NCI-H2081 treated with DMSO at 0.1 percent for 48 hours (cell line): ENCODE measurements at regions not wholly inside any gene's neighbourhood (a gene's known extent, or its start where the extent isn't known, plus 50 kb on each side); places are given as distances from the start of the nearest gene placed in this dataset.

Source experiments
- DNase-seq: peaks from one replicate; lab custom pipeline; 2025; lab: John Stamatoyannopoulos, UW

DNA sequence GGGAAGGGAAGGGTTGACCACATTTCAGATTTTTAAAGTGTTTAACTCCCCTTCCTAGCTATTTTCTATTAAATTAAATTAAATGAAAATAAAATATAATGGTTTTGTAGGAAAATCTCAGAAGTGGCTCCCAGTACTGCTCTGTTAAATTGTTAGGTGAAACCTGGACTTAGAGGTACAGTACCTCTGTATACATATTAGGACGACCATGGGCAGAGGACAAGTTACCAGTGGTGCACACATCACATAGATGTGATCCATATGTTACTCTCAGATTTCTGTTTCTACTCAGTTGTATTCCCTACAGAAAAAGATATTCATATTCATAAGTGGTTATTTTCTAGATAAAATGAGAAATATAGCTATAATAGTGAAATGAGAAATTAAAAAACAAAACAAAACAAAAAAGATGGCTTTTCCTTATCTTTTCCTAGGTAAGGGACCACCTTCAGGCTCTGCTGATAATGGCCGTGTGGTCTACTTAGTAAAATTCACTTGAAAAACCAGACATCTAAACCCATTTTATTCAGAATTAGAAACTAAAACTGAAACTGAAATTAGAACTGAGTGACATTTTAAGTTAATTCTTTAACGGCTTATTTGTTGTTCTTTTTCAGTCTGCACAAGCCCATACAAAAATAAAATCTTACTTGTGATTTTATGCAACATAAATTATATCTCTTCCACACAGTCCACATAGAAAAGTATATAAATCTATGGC lies 832.5 kb upstream of the CHAC2 start:
- no peak for DNase-seq

DNA sequence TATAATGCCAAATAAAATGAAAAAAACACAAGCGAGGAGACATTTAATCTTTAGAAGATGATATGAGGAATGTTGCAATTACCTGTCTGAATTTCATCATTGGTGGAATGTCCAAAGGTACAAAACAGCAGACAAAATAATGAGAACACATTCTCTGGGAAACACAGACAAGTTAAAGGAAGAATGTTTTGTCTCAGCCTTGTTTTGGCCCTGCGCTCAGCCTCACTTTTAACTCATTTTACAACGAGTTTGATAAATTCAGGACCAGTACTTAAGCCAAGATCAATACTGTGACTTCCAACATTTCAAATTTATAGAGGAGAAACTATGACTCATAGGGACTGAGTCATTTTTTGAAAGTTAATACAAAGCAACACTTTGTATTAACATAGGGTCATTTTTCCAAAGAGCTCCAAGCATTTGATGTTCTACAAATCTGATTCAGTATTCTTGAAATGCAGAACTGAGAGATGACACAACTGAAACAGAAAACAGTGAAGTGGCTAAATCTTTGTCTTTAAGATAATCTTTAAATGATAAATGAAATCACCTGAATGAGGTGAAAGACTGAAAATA lies 833.2 kb upstream of the CHAC2 start:
- DNase-seq: no peak

- no peak for DNase-seq
Observed at GRCh38 chr2:52933878-52934277, 833.7 kb upstream of the CHAC2 start.

DNA sequence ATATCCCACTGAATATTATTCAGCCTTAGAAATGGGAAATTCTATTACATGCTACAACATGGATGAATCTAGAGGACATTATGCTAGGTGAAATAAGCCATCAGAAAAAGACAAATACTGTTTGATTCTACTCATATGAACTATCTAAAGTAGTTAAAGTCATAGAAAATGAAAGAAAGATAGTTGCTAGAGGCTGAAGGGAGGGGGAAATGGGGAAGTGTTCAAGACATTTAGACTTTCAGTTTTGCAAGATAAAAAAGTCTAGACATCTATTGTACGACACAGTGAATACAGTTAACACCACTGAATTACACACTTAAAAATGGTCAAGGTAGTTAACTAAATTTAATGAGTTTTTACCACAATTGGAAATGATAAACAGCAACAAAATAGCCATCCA lies 835.9 kb upstream of the CHAC2 start:
- no peak for DNase-seq

DNA sequence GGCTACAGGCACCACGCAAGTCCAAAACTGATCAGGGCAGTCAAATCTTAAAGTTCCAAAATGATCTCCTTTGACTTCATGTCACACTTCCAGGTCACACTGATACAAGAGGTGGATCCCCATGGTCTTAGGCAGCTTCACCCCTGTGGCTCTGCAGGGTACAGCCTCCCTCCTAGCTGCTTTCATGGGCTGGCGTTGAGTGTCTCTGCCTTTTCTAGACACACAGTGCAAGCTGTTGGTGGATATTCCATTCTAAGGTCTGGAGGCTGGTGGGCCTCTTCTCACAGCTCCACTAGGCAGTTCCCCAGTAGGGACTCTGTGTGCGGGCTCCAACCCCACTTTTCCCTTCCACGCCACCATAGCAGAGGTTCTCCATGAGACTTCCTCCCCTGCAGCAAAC lies 838.2 kb upstream of the CHAC2 start:
- no peak for DNase-seq

DNA sequence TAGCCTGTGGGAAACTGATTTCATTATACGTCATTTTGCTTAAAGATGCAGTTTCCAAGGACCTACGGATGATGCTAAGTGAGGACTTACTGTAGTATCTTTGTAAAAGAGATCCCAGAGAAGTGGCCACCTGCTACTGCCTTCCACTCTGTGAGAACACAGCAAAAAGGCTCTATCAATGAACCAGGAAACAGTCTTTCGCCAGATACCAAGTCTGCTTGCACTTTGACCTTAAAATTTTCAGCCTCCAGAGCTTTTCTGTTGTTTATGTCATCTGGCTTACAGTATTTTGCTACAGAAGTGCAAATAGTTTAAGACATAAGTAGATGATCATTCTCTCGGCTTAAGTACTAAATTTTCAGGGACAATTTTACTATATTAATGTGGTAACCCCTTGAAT lies 847.9 kb upstream of the CHAC2 start:
- DNase-seq: no peak

DNA sequence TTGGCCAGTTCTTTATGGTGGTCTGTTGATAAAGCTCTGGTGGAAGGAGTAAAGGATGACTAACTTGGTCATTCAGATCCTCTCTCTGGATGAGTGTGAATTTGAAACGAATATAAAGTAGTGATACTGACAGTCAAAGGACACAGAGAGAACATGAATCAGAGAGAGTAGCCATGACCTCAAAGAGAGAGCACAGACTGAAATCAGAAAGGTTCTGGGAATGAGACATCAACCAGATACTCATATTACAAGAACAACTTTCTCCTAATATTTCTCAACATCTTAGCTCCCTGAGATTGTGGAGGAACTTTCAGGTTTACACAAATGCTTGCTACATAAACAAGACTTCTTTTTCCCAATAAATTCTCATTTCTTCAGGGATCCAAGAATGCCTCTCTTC lies 849.1 kb upstream of the CHAC2 start:
- no peak for DNase-seq

DNA sequence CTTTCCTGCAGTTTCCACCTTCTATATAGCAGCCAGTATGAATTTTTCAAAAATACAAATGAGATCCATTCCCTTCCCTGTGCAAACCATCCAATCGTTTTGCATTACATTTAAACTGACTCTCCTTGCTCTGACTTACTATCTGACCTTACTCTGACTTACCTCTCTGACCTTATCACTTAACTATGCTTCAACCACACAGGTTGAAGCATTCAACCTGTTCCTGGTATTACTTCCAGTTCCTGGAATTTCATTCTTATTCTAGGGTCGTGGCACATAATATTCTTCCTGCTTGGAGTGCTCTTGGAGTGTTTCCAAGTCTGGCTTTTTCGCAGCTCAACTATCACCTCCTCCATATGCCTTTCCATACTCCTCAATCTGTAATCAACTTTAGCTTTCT lies 850.6 kb upstream of the CHAC2 start:
- no peak for DNase-seq

- DNase-seq: no peak
Observed at GRCh38 chr2:52904355-52904891, 863.2 kb upstream of the CHAC2 start.

GRCh38 chr2:52897511-52898044 lies 870.0 kb upstream of the CHAC2 start:
- DNase-seq: no peak

DNA sequence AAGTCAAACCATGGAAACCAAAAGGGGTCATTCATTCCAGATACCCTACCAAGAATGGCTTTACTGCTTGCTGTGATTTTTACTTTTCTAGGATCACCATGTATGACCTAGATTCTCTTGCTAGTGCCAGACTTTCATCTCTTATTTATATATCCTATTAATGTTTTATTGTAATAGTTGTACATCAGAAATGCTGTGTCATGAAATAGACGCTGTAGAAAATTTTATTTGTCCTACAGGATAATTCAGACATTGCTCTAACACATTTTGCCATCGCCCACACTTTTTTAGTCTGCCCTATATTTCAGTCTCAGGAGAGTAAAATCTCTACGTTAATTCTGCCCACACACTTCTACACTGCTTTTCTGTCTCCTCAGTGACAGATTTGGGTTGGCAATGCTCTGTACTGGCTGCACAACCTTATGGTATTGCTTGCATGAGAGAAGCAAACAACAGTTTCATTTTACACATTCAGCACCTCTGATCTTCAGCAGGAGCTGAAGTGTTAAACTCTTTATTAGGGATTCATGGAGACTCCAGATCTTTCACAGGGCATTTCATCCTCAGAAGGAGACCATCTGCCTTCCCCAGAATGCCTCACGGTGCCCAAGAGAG lies 871.8 kb upstream of the CHAC2 start:
- DNase-seq: no peak

DNA sequence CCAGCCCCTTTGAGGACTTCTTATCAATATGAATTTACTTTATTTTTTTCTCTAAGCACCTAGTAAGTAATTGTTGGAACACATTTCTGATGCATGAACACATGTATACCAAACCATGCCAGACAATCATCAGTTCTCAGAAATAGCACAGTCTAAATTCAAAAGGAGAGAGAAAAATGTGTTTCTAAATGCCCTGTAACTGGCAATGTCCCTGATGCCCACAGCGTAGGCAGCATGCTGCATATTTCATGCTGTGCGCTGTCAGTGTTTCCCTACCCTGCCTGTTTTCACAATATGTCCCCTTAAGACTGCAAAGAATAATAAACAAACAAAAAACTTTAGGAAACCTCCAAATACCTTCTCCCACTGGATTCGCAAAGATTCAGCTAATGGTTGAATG lies 881.0 kb upstream of the CHAC2 start:
- DNase-seq: no peak

DNA sequence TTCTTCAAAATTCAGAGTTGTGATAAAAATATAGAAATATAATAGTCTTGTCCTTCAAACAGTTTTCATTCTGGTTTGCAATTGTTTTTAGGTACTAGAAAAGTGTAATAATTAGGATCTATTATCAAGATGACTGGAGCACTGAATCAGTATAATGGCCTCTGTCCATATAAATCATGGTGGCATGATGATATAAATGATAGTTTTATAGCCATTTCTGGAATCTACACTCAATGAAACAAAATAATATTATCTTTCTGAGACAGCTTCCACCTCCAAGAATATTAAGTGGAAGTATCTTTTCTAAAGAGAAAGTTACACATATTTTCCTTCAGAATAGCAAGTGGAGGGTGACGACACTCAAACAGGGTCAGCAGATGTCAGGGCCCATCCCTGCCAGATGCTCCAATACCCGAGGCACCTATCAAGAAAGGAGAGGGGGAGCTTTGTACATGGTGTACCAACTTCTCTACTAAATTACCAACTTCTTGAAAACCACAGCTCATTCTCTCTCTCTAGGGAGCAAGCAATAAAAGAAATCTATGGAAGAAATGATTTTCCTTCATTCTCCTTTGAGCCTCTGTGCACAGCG lies 882.7 kb upstream of the CHAC2 start:
- no peak for DNase-seq

- DNase-seq: no peak
Observed at GRCh38 chr2:52882974-52883373, 884.6 kb upstream of the CHAC2 start.

DNA sequence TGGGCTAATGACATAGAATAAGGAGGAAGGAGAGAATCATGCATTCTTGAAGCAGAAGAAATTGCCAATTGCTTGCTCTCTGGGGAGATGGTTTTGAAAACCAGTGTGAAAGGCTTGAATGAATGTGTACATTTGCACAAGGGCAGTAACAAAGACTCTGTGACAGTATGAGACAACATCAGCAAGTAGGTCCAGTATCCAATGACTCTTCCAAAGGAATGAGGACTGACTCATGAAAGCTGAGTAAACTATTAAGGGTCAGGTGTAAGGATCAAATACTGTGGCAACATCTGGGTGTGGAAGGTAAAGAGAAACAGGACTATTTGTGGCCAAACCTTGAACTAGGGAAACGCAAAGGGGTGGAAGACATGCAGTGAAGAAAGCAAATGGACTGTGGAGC lies 886.0 kb upstream of the CHAC2 start:
- DNase-seq: no peak

DNA sequence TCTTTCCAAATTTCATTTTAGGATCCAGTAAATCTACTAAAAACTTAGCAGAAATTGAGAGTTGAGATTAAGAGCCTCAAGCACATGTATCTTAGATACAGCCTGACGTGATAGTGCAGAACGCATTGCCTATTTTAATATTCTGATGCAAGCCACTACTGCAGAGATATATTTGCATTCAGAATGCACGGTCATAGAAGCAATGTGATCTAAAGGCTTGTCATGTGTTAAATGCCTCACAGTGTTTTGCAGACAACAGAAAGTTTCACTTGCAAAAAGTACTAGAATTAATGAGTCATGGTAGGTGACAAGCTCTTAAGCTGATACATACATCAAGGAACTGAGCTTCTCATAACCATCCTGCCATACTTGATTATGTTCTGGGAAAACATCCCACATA lies 886.7 kb upstream of the CHAC2 start:
- DNase-seq: no peak

DNA sequence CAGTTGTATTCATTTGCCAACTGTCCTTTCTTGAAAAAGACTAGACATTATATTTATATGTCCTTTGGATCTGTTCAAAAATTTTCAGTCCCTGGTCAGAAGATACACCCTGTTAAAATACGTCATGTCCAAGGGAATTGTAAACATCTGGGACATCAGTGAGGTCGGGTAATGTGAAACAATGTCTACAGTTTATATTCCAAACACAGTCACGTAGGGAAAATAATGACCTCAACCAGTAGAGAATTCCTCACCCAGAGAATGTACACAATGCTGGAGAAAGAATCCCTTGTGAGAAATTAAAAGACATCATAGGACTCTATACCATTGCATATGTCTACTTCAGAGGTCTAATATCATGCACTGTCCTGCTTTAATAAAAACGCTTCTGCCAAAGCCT lies 888.0 kb upstream of the CHAC2 start:
- DNase-seq: no peak

- no peak for DNase-seq
Observed at GRCh38 chr2:52877703-52878102, 889.9 kb upstream of the CHAC2 start.

DNA sequence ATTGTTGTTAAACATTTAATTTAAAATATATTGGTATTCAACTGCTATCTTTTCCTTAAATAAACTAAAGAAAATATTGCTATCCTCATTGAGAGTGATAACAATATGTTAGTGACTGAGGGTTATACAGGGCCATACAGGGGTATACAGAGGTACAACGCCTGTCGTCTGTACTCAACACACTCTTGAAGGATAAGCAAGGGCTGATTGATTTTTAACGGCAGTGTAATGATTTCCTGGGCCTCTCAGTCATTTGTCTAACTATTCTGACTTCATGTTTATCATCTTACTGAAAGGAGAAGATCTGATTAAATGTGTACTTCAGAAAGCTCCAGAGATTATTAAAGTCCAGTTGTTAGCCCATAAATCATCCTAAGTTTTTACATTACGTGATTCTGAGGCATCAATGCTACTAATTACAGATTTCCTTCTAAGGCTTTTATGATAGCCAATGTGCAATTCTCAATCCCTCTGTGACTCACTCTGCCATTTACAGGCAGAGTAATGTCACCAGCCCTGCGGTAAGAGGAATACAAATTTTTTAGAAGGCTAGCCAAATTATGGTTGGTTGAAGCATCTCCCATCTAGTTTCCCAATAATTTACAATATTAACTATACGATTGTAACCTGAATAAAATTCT lies 893.0 kb upstream of the CHAC2 start:
- no peak for DNase-seq

DNA sequence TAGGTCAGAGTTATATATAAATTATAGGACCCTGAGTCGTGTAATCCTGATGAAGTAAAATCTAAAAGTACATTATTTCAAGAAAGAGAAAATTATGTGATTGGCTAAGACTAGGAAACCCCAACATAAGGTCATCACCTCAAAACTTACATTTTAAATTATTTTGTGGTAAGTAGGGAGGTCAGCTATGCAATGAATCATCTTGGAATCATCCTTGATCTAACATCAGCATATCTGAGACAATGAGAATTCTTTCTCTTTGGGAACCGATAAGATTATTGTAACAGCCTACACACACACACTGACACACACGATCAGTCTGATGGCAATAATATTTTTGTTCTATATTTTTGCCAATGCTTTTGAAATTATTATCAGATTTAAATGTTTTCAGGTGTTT lies 904.8 kb upstream of the CHAC2 start:
- no peak for DNase-seq

- no peak for DNase-seq
Observed at GRCh38 chr2:52861596-52861995, 906.0 kb upstream of the CHAC2 start.

- no peak for DNase-seq
Observed at GRCh38 chr2:52859065-52859464, 908.5 kb upstream of the CHAC2 start.
